A673 (cell line): ENCODE measurements at regions not wholly inside any gene's neighbourhood (a gene's known extent, or its start where the extent isn't known, plus 50 kb on each side); places are given as distances from the start of the nearest gene placed in this dataset.

Experiments
- BruUV-seq: library from RNA; stranded (reverse); fragments of 400-500 nt; replicated peaks from 2 replicates; lab custom pipeline; 2021; lab: Mats Ljungman, UMichigan
- CTCF ChIA-PET: fragments of 300-600 bp; sonication (Branson Sonifier 250); formaldehyde crosslinking; loops from one replicate; lab custom pipeline; 2022; ENCODE audit warnings: antibody characterized with exemption; lab: Charles Lee
- POLR2A ChIA-PET: fragments of 300-600 bp; sonication (Branson Sonifier 250); formaldehyde crosslinking; loops from one replicate; lab custom pipeline; 2022; ENCODE audit warnings: antibody characterized with exemption; ENCODE audit not compliant: low non-redundant PET; lab: Charles Lee
- DNase-seq: peaks from one replicate; pipeline ENCODE4 v3.0.0-alpha.2; 2015; ENCODE audit warnings: low spot score
- H3K27ac ChIP-seq: fragments of 200-600 bp; sonication (generic); 2 replicates; pipeline ENCODE4 v1.5.1; 2016; ENCODE audit warnings: mixed run types, low read depth, mild to moderate bottlenecking, mixed read lengths, antibody characterized with exemption, low read length; ENCODE audit not compliant: poor library complexity, severe bottlenecking
- H3K27me3 ChIP-seq: fragments of 200-600 bp; sonication (generic); replicated peaks from 2 replicates; pipeline ENCODE4 v1.6.1; 2017; ENCODE audit warnings: mixed run types, low read depth, mild to moderate bottlenecking, mixed read lengths, antibody characterized with exemption, low read length; ENCODE audit not compliant: insufficient read depth, poor library complexity
- H3K36me3 ChIP-seq: fragments of 200-600 bp; sonication (generic); 2 replicates; pipeline ENCODE4 v1.6.1; 2016; ENCODE audit warnings: mixed run types, mild to moderate bottlenecking, mixed read lengths, antibody characterized with exemption, low read length; ENCODE audit not compliant: insufficient read depth, poor library complexity, severe bottlenecking
- H3K4me1 ChIP-seq: fragments of 200-600 bp; sonication (generic); 2 replicates; pipeline ENCODE4 v1.6.1; 2017; ENCODE audit warnings: mixed run types, mild to moderate bottlenecking, mixed read lengths, antibody characterized with exemption, low read length; ENCODE audit not compliant: insufficient read depth, poor library complexity, severe bottlenecking
- H3K4me3 ChIP-seq: fragments of 200-600 bp; sonication (generic); 2 replicates; pipeline ENCODE4 v1.5.1; 2016; ENCODE audit warnings: low read depth, mixed run types, mild to moderate bottlenecking, mixed read lengths, low read length; ENCODE audit not compliant: poor library complexity, severe bottlenecking
- H3K9me3 ChIP-seq: fragments of 200-600 bp; sonication (generic); 2 replicates; pipeline ENCODE4 v1.6.1; 2016; ENCODE audit warnings: mixed run types, low read depth, mild to moderate bottlenecking, mixed read lengths, antibody characterized with exemption, low read length; ENCODE audit not compliant: poor library complexity, severe bottlenecking
- CTCF ChIP-seq: fragments of 300-800, 200-600 bp; sonication (generic); conservative IDR thresholded peaks from 2 replicates; pipeline ENCODE4 v1.5.1; 2017; ENCODE audit warnings: low read depth, mild to moderate bottlenecking, antibody characterized with exemption, low read length, moderate library complexity, mixed read lengths
- EZH2 ChIP-seq: fragments of 200-600 bp; sonication (generic); IDR thresholded peaks from 2 replicates; pipeline ENCODE4 v1.6.1; 2017; ENCODE audit warnings: borderline replicate concordance, low read depth, mild to moderate bottlenecking, mixed read lengths, antibody characterized with exemption, low read length; ENCODE audit not compliant: poor library complexity, severe bottlenecking
- intact Hi-C: fragments of 100-400 bp; cut with micrococcal nuclease; formaldehyde crosslinking; loops from one replicate; pipeline ENCODE4 v1.10.0; 2022; ENCODE audit not compliant: unreplicated experiment

- TF ChIP-seq CTCF (no peak), EZH2 (no peak)
- BruUV-seq: no TSS peak
- no peaks in the 10 kb centered on the region for H3K9me3 ChIP-seq
- intact Hi-C loops: no loop called here
- H3K4me3 ChIP-seq: no peak overlapping the region
- H3K27me3 ChIP-seq: peaks cover 20% of the 10 kb centered on the region
- no peaks in the 10 kb centered on the region for H3K4me1 ChIP-seq
- ChIA-PET CTCF (no interaction called here), POLR2A (no interaction called here)
- no peaks in the 10 kb centered on the region for H3K36me3 ChIP-seq
- H3K27ac ChIP-seq: no peak overlapping the region
- no peak for DNase-seq
Observed at GRCh38 chr13:103184413-103184812, 118.2 kb upstream of the SLC10A2 start.

GRCh38 chr13:103178986-103179943 is 113.0 kb upstream of the SLC10A2 start:
- BruUV-seq: no TSS peak
- no peak overlapping the region for H3K4me3 ChIP-seq
- H3K9me3 ChIP-seq: no peaks in the 10 kb centered on the region
- no peak for DNase-seq
- ChIA-PET POLR2A (no interaction called here), CTCF (no interaction called here)
- no peaks in the 10 kb centered on the region for H3K4me1 ChIP-seq
- TF ChIP-seq EZH2 (no peak), CTCF (no peak)
- H3K27me3 ChIP-seq: peaks cover 45% of the 10 kb centered on the region
- H3K27ac ChIP-seq: no peak overlapping the region
- H3K36me3 ChIP-seq: no peaks in the 10 kb centered on the region
- intact Hi-C loops: no loop called here

GRCh38 chr13:103174966-103175365 is 108.7 kb upstream of the SLC10A2 start:
- DNase-seq: no peak
- Histone ChIP-seq H3K36me3 (no peaks in the 10 kb centered on the region), H3K9me3 (no peaks in the 10 kb centered on the region), H3K4me1 (no peaks in the 10 kb centered on the region), H3K4me3 (no peak overlapping the region), H3K27me3 (peaks cover 66% of the 10 kb centered on the region), H3K27ac (no peak overlapping the region)
- no TSS peak for BruUV-seq
- intact Hi-C loops: no loop called here
- ChIA-PET POLR2A (no interaction called here), CTCF (no interaction called here)
- TF ChIP-seq EZH2: no peak
- no peak for TF ChIP-seq CTCF
